Parathyroid adenoma (tissue), 2 donors: ENCODE measurements at regions not wholly inside any gene's neighbourhood (a gene's known extent, or its start where the extent isn't known, plus 50 kb on each side); places are given as distances from the start of the nearest gene placed in this dataset.

Experiments used
- H2AFZ ChIP-seq: fragments of 300-600 bp; sonication (generic); one replicate; pipeline ENCODE4 v1.7.0; 2017; ENCODE audit warnings: antibody characterized with exemption, mild to moderate bottlenecking
- H3K27ac ChIP-seq: fragments of 300-600 bp; sonication (generic); one replicate; pipeline ENCODE4 v1.7.0; 2017
- H3K27me3 ChIP-seq: fragments of 300-600 bp; sonication (generic); one replicate; pipeline ENCODE4 v1.7.0; 2017; ENCODE audit warnings: low read length; ENCODE audit not compliant: control insufficient read depth, insufficient read depth
- H3K36me3 ChIP-seq: fragments of 300-600 bp; sonication (generic); one replicate; pipeline ENCODE4 v1.7.0; 2017; ENCODE audit warnings: low read length; ENCODE audit not compliant: control insufficient read depth, insufficient read depth
- H3K4me1 ChIP-seq: fragments of 300-600 bp; sonication (generic); one replicate; pipeline ENCODE4 v1.7.0; 2017; ENCODE audit warnings: control low read depth
- H3K4me2 ChIP-seq: fragments of 300-600 bp; sonication (generic); one replicate; pipeline ENCODE4 v1.7.0; 2017; ENCODE audit warnings: low read length
- H3K4me3 ChIP-seq: fragments of 300-600 bp; sonication (generic); one replicate; pipeline ENCODE4 v1.7.0; 2017; ENCODE audit warnings: low read depth, low read length
- H3K79me2 ChIP-seq: fragments of 300-600 bp; sonication (generic); one replicate; pipeline ENCODE4 v1.7.0; 2017; ENCODE audit warnings: control low read depth
- H3K9ac ChIP-seq: fragments of 300-600 bp; sonication (generic); one replicate; pipeline ENCODE4 v1.7.0; 2017; ENCODE audit warnings: mild to moderate bottlenecking
- H3K9me3 ChIP-seq: fragments of 300-600 bp; sonication (generic); one replicate; pipeline ENCODE4 v1.7.0; 2017; ENCODE audit warnings: low read length; ENCODE audit not compliant: control insufficient read depth
- TF ChIP-seq, protein P1 (sequence below): fragments of 300-600 bp; sonication (generic); IDR thresholded peaks from one replicate; pipeline ENCODE4 v1.7.0; 2017; ENCODE audit warnings: antibody characterized with exemption, mild to moderate bottlenecking
- donor health status: primary hyperparathyroidism.

DNA sequence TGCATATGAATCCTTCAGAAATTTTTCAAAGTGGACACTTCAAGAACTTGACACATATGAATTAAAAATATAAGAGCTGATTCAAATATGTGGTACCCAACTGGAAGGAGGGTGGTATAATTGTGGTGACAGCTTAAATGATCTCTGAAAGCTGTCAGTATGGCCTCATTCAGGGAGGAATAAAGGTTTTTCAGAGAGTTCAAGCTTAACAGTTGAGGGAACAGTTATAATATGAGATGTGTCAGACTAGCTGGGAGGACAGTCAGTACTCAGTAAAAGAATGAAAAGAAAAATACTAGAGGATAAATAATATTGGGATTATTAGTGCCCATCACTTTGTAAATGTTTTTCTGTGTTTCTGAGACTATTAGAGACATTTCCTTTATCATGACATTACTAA, 277.5 kb downstream of the RASSF9 start:
- H3K9me3 ChIP-seq, result no peaks in the 10 kb centered on the region
- H3K4me1 ChIP-seq, result no peaks in the 10 kb centered on the region
- H3K4me3 ChIP-seq, result no peak overlapping the region
- no peak overlapping the region for H2AFZ ChIP-seq
- TF ChIP-seq, protein P1, sequence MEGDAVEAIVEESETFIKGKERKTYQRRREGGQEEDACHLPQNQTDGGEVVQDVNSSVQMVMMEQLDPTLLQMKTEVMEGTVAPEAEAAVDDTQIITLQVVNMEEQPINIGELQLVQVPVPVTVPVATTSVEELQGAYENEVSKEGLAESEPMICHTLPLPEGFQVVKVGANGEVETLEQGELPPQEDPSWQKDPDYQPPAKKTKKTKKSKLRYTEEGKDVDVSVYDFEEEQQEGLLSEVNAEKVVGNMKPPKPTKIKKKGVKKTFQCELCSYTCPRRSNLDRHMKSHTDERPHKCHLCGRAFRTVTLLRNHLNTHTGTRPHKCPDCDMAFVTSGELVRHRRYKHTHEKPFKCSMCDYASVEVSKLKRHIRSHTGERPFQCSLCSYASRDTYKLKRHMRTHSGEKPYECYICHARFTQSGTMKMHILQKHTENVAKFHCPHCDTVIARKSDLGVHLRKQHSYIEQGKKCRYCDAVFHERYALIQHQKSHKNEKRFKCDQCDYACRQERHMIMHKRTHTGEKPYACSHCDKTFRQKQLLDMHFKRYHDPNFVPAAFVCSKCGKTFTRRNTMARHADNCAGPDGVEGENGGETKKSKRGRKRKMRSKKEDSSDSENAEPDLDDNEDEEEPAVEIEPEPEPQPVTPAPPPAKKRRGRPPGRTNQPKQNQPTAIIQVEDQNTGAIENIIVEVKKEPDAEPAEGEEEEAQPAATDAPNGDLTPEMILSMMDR, result no peak
- H3K9ac ChIP-seq, result no peak overlapping the region
- no peaks in the 10 kb centered on the region for H3K36me3 ChIP-seq
- H3K79me2 ChIP-seq, result no peaks in the 10 kb centered on the region
- no peak overlapping the region for H3K27ac ChIP-seq
- H3K27me3 ChIP-seq, result no peaks in the 10 kb centered on the region
- no peak overlapping the region for H3K4me2 ChIP-seq

DNA sequence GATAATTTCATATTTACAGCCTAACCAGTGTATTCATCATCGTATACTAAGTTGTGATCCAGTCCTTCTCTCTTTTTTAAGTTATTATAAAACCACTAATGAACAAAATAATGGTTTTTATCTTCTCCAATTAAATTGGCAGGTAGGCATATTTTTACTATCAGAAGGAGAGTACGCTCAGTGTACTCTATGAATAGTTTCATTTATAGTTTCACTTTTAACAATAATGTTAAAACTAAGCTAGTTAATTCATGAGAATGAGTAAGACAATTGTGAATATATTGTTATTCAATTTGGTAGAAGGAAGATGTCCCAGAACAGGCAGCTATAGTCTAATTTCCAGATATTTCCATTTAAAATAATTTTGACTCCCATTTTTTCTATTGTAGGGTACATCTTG, 277.1 kb downstream of the RASSF9 start:
- Histone ChIP-seq H3K9ac (no peak overlapping the region), H3K4me2 (no peak overlapping the region), H3K27me3 (no peaks in the 10 kb centered on the region), H3K79me2 (no peaks in the 10 kb centered on the region), H3K9me3 (no peaks in the 10 kb centered on the region), H3K36me3 (no peaks in the 10 kb centered on the region), H3K4me1 (no peaks in the 10 kb centered on the region), H3K4me3 (no peak overlapping the region), H3K27ac (no peak overlapping the region), H2AFZ (no peak overlapping the region)
- TF ChIP-seq, protein P1, result no peak

DNA sequence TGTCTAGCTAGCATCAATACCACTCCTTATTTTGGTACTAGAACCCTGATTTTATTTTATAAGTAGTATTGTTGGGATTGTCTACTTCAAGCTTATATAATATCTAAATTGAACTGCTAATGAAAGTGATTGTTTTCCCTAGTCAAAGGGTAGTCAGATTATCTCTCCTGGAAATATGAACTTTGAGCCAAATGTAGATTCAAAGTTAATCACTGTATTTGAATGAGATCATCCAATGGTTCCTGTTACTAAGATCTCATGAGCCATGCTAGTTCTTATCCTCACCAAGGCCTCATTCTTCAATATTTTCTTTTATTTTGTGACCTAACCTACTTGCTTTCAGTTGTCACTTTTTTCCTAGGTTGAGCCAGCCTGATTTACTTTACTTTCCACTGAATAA, 276.7 kb downstream of the RASSF9 start:
- Histone ChIP-seq H2AFZ (no peak overlapping the region), H3K27me3 (no peaks in the 10 kb centered on the region), H3K4me3 (no peak overlapping the region), H3K4me1 (no peaks in the 10 kb centered on the region), H3K27ac (no peak overlapping the region), H3K79me2 (no peaks in the 10 kb centered on the region), H3K9me3 (no peaks in the 10 kb centered on the region), H3K4me2 (no peak overlapping the region), H3K9ac (no peak overlapping the region), H3K36me3 (no peaks in the 10 kb centered on the region)
- TF ChIP-seq, protein P1, result no peak

DNA sequence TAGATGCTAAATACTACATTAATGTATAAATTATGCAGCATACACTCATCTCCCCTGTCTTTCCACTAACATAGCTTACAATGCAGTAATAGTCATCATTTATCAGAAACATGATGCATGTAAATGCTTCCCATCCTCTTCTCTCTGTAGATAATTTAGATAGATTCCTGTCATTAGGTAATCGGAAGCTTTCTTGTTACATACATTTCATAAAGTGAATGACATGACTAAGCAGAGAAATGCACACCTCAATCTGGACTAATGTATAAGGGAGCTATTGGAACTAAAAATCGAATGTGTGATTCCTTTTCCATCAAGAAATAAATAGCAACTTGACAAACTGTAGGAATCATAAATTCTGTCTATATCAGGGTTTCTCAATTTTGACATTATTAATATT, 273.4 kb downstream of the RASSF9 start:
- Histone ChIP-seq H3K36me3 (no peaks in the 10 kb centered on the region), H3K27me3 (no peaks in the 10 kb centered on the region), H3K79me2 (no peaks in the 10 kb centered on the region), H3K4me1 (no peaks in the 10 kb centered on the region), H3K4me3 (no peak overlapping the region), H3K9ac (no peak overlapping the region), H3K9me3 (no peaks in the 10 kb centered on the region), H3K4me2 (no peak overlapping the region), H2AFZ (no peak overlapping the region), H3K27ac (no peak overlapping the region)
- TF ChIP-seq, protein P1, result no peak

GRCh38 chr12:85564786-85565185, 271.4 kb downstream of the RASSF9 start:
- H3K36me3 ChIP-seq, result no peaks in the 10 kb centered on the region
- no peak overlapping the region for H3K4me3 ChIP-seq
- H3K79me2 ChIP-seq, result no peaks in the 10 kb centered on the region
- no peaks in the 10 kb centered on the region for H3K4me1 ChIP-seq
- H3K4me2 ChIP-seq, result no peak overlapping the region
- H3K9me3 ChIP-seq, result no peaks in the 10 kb centered on the region
- TF ChIP-seq, protein P1, result no peak
- no peak overlapping the region for H3K9ac ChIP-seq
- no peaks in the 10 kb centered on the region for H3K27me3 ChIP-seq
- H2AFZ ChIP-seq, result no peak overlapping the region
- H3K27ac ChIP-seq, result no peak overlapping the region
